Esophagus squamous epithelium (tissue), 4 donors: ENCODE measurements at regions not wholly inside any gene's neighbourhood (a gene's known extent, or its start where the extent isn't known, plus 50 kb on each side); places are given as distances from the start of the nearest gene placed in this dataset.

Experiments
- POLR2A ChIP-seq, 4 donors: fragments of 450-650 bp; IDR thresholded peaks; one replicate each; pipeline ENCODE4 v1.6.1; 2017; ENCODE audit warnings: antibody characterized with exemption in 4 of 4, mild to moderate bottlenecking in 4 of 4, moderate library complexity in 3 of 4
- TF ChIP-seq, protein P1 (sequence below), 6 experiments: fragments of 450-650 bp in 4 of 6; fragments of 200-600 bp in 2 of 6; sonication (generic) in 2 of 6; IDR thresholded peaks; one replicate each; pipeline ENCODE4 v1.5.1; 2016 to 2019; ENCODE audit warnings: antibody characterized with exemption in 6 of 6, mild to moderate bottlenecking in 4 of 6, moderate library complexity in 4 of 6

DNA sequence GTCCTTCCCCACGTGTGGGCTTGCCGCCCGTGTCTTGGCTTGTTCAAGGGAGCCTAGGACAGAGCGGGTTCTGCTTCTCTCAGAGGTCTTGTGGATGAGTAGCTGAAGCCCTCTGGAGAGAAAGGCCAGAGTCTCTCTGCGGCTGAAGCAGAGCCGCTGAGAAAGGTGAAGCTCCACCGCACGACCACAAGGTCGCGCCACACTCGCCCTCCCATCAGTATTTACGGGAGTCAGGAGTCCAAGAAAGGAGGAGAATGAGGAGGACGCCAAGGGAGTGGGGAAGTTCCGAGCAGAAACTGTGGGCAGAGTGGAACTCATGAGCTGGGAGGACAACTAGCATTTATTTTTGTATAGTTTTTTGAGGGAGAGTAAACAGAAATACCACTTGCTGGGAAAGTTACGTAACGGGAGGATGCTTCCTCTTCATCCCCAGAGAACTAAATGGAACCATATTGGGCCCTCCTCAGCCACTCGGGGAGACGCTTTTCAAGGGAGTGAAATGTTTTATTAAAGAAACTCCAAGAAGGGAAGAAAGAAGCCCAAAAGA is 51.6 kb upstream of the HAO2 start:
- TF ChIP-seq POLR2A (IDR thresholded peaks at IDR 0.05): no peak
- TF ChIP-seq, protein P1, sequence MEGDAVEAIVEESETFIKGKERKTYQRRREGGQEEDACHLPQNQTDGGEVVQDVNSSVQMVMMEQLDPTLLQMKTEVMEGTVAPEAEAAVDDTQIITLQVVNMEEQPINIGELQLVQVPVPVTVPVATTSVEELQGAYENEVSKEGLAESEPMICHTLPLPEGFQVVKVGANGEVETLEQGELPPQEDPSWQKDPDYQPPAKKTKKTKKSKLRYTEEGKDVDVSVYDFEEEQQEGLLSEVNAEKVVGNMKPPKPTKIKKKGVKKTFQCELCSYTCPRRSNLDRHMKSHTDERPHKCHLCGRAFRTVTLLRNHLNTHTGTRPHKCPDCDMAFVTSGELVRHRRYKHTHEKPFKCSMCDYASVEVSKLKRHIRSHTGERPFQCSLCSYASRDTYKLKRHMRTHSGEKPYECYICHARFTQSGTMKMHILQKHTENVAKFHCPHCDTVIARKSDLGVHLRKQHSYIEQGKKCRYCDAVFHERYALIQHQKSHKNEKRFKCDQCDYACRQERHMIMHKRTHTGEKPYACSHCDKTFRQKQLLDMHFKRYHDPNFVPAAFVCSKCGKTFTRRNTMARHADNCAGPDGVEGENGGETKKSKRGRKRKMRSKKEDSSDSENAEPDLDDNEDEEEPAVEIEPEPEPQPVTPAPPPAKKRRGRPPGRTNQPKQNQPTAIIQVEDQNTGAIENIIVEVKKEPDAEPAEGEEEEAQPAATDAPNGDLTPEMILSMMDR (IDR thresholded peaks at IDR 0.05): no peak
